ENCODE measurements at regions not wholly inside any gene's neighbourhood (a gene's known extent, or its start where the extent isn't known, plus 50 kb on each side); places are given as distances from the start of the nearest gene placed in this dataset.

GRCh38 chrX:3257471-3257870, 89.0 kb downstream of the MXRA5 start:
- in situ Hi-C loops (cut with HindIII; ENCODE audit: low pct_unique_long_range_greater_than_20kb, low sequenced_read_pairs) = no loop called here
- Histone ChIP-seq H3K36me3 (ENCODE audit: control insufficient read depth, insufficient read depth, low read length) (no peaks in the 10 kb centered on the region), H3K27me3 (ENCODE audit: control insufficient read depth, insufficient read depth, low read length) (no peaks in the 10 kb centered on the region), H3K4me1 (ENCODE audit: control insufficient read depth, insufficient read depth, low read length) (no peaks in the 10 kb centered on the region), H3K27ac (ENCODE audit: low read length) (no peak overlapping the region), H3K4me3 (ENCODE audit: low read depth in 2 of 2, low read length in 2 of 2) (no peak overlapping the region), H3K9me3 (ENCODE audit: control insufficient read depth, insufficient read depth, low read depth, low read length) (no peaks in the 10 kb centered on the region)
- BruUV-seq (replicated peaks) = no TSS peak
- no peak for ATAC-seq
- ChIA-PET POLR2A (no interaction called here), CTCF (no interaction called here)
- intact Hi-C loops (cut with micrococcal nuclease; ENCODE audit: unreplicated experiment) = no loop called here
- no peak for DNase-seq (ENCODE audit: low read depth, low spot score)
- TF ChIP-seq SIN3A (IDR thresholded peaks at IDR 0.05; ENCODE audit: borderline replicate concordance, insufficient read depth, low read depth, low read length) (no peak), POLR2AphosphoS5 (IDR thresholded peaks at IDR 0.05; ENCODE audit: low read depth, low read length) (no peak), REST (IDR thresholded peaks at IDR 0.05; ENCODE audit: insufficient read depth in 1 of 2, low read depth in 2 of 2, low read length in 1 of 2) (no peak), TCF7L2 (IDR thresholded peaks at IDR 0.05; ENCODE audit: low read depth, low read length) (no peak), CTCF (IDR thresholded peaks at IDR 0.05) (no peak)

GRCh38 chrX:3256868-3257267, 89.6 kb downstream of the MXRA5 start:
- intact Hi-C loops (cut with micrococcal nuclease; ENCODE audit: unreplicated experiment) (no loop called here), in situ Hi-C loops (cut with HindIII; ENCODE audit: low pct_unique_long_range_greater_than_20kb, low sequenced_read_pairs) (no loop called here)
- no peaks in the 10 kb centered on the region for H3K4me1 ChIP-seq (ENCODE audit: control insufficient read depth, insufficient read depth, low read length)
- CTCF ChIA-PET = no interaction called here
- H3K4me3 ChIP-seq (ENCODE audit: low read depth in 2 of 2, low read length in 2 of 2) = no peak overlapping the region
- H3K36me3 ChIP-seq (ENCODE audit: control insufficient read depth, insufficient read depth, low read length) = no peaks in the 10 kb centered on the region
- ATAC-seq = no peak
- H3K9me3 ChIP-seq (ENCODE audit: control insufficient read depth, insufficient read depth, low read depth, low read length) = no peaks in the 10 kb centered on the region
- BruUV-seq (replicated peaks) = no TSS peak
- POLR2A ChIA-PET = no interaction called here
- H3K27me3 ChIP-seq (ENCODE audit: control insufficient read depth, insufficient read depth, low read length) = no peaks in the 10 kb centered on the region
- DNase-seq (ENCODE audit: low read depth, low spot score) = no peak
- H3K27ac ChIP-seq (ENCODE audit: low read length) = no peak overlapping the region
- no peak for TF ChIP-seq REST (IDR thresholded peaks at IDR 0.05; ENCODE audit: insufficient read depth in 1 of 2, low read depth in 2 of 2, low read length in 1 of 2)
- no peak for TF ChIP-seq SIN3A (IDR thresholded peaks at IDR 0.05; ENCODE audit: borderline replicate concordance, insufficient read depth, low read depth, low read length)
- no peak for TF ChIP-seq CTCF (IDR thresholded peaks at IDR 0.05)
- TF ChIP-seq TCF7L2 (IDR thresholded peaks at IDR 0.05; ENCODE audit: low read depth, low read length) = no peak
- TF ChIP-seq POLR2AphosphoS5 (IDR thresholded peaks at IDR 0.05; ENCODE audit: low read depth, low read length) = no peak

Data from Panc1 (cell line).